Tibial nerve (tissue), 4 donors: ENCODE measurements at regions not wholly inside any gene's neighbourhood (a gene's known extent, or its start where the extent isn't known, plus 50 kb on each side); places are given as distances from the start of the nearest gene placed in this dataset.

Experiments
- DNase-seq, 2 donors: peaks; one replicate each; pipeline ENCODE4 v3.0.0-alpha.2; 2019; ENCODE audit warnings: low spot score in 2 of 2
- H3K27ac ChIP-seq, 4 donors: fragments of 200-600 bp; sonication (generic) in 3 of 4; one replicate each; pipeline ENCODE4 v1.5.1; 2017 to 2019; ENCODE audit warnings: mild to moderate bottlenecking in 1 of 4
- H3K27me3 ChIP-seq, 2 donors: fragments of 200-600 bp; sonication (generic) in 1 of 2; one replicate each; pipeline versions ENCODE4 v1.5.1 to v1.6.0; 2017 to 2019
- H3K36me3 ChIP-seq, 3 donors: fragments of 200-600 bp; sonication (generic); one replicate each; pipeline ENCODE4 v1.5.1; 2018 to 2019
- H3K4me1 ChIP-seq, 4 donors: fragments of 200-600 bp; sonication (generic) in 3 of 4; one replicate each; pipeline ENCODE4 v1.5.1; 2017 to 2019
- H3K4me3 ChIP-seq, 4 donors: fragments of 200-600 bp; sonication (generic) in 3 of 4; one replicate each; pipeline ENCODE4 v1.5.1; 2017 to 2019; ENCODE audit warnings: mild to moderate bottlenecking in 1 of 4, moderate library complexity in 1 of 4
- H3K9me3 ChIP-seq, 4 donors: fragments of 200-600 bp; sonication (generic) in 3 of 4; one replicate each; pipeline ENCODE4 v1.5.1; 2017 to 2019
- EP300 ChIP-seq, 2 donors: sonication (generic); formaldehyde crosslinking; IDR thresholded peaks; one replicate each; pipeline ENCODE4 v1.6.1; 2017; ENCODE audit warnings: antibody characterized with exemption in 2 of 2, mild to moderate bottlenecking in 1 of 2
- POLR2A ChIP-seq, 2 donors: fragments of 450-650 bp; IDR thresholded peaks; one replicate each; pipeline ENCODE4 v1.6.1; 2017; ENCODE audit warnings: antibody characterized with exemption in 2 of 2, mild to moderate bottlenecking in 2 of 2, moderate library complexity in 2 of 2
- WGBS, 2 donors: methylation state at CpG; one replicate each; pipeline ENCODE4 v1.1.5; 2018; 5-methylcytosine and 5-hydroxymethylcytosine counted together
- TF ChIP-seq, protein P1 (sequence below), 5 experiments: fragments of 200-600 bp in 3 of 5; fragments of 450-650 bp in 2 of 5; sonication (generic) in 3 of 5; IDR thresholded peaks; one replicate each; pipeline ENCODE4 v1.5.1; 2016 to 2019; ENCODE audit warnings: antibody characterized with exemption in 5 of 5, mild to moderate bottlenecking in 3 of 5, moderate library complexity in 2 of 5

DNA sequence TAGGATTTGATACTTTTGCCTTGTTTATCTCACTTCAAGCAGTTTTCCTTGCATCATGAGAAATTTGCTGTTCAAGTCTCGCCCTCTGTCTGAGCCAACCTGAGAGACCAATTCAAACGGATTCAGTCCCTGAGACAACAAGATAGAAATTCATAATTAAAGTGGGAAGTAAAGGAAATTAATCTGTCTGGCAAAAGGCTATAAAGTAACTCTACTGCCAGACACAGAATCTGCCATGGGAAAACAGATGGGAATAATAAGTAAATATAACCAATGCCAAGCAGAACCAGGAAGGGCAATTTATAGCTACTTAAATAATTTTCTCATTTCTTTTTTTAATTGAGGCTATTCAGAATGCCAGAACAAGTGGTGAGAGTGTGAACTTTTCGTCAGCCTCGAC, 239.6 kb downstream of the TFAP2C start:
- no peak for TF ChIP-seq POLR2A (IDR thresholded peaks at IDR 0.05)
- TF ChIP-seq EP300 (IDR thresholded peaks at IDR 0.05) = no peak
- TF ChIP-seq, protein P1, sequence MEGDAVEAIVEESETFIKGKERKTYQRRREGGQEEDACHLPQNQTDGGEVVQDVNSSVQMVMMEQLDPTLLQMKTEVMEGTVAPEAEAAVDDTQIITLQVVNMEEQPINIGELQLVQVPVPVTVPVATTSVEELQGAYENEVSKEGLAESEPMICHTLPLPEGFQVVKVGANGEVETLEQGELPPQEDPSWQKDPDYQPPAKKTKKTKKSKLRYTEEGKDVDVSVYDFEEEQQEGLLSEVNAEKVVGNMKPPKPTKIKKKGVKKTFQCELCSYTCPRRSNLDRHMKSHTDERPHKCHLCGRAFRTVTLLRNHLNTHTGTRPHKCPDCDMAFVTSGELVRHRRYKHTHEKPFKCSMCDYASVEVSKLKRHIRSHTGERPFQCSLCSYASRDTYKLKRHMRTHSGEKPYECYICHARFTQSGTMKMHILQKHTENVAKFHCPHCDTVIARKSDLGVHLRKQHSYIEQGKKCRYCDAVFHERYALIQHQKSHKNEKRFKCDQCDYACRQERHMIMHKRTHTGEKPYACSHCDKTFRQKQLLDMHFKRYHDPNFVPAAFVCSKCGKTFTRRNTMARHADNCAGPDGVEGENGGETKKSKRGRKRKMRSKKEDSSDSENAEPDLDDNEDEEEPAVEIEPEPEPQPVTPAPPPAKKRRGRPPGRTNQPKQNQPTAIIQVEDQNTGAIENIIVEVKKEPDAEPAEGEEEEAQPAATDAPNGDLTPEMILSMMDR (IDR thresholded peaks at IDR 0.05) = no peak
- Histone ChIP-seq H3K36me3 (no peaks in the 10 kb centered on the region), H3K27ac (no peak overlapping the region), H3K4me1 (no peaks in the 10 kb centered on the region), H3K9me3 (peaks cover 0 to 21% (median 0%) of the 10 kb centered on the region in 4 donors), H3K27me3 (no peaks in the 10 kb centered on the region), H3K4me3 (no peak overlapping the region)
- 66 to 74% methylated on average over 4 of the region's 4 CpGs for WGBS, 2 donors
- DNase-seq = no peak

GRCh38 chr20:56870271-56870670, 241.2 kb downstream of the TFAP2C start:
- DNase-seq = no peak
- Histone ChIP-seq H3K27ac (no peak overlapping the region), H3K4me3 (no peak overlapping the region), H3K4me1 (no peaks in the 10 kb centered on the region), H3K36me3 (no peaks in the 10 kb centered on the region), H3K9me3 (peaks cover 0 to 26% (median 0%) of the 10 kb centered on the region in 4 donors), H3K27me3 (no peaks in the 10 kb centered on the region)
- WGBS, 2 donors = 93 to 94% methylated on average over 5 of the region's 5 CpGs
- TF ChIP-seq, protein P1 (IDR thresholded peaks at IDR 0.05) = no peak
- TF ChIP-seq POLR2A (IDR thresholded peaks at IDR 0.05) = no peak
- no peak for TF ChIP-seq EP300 (IDR thresholded peaks at IDR 0.05)

DNA sequence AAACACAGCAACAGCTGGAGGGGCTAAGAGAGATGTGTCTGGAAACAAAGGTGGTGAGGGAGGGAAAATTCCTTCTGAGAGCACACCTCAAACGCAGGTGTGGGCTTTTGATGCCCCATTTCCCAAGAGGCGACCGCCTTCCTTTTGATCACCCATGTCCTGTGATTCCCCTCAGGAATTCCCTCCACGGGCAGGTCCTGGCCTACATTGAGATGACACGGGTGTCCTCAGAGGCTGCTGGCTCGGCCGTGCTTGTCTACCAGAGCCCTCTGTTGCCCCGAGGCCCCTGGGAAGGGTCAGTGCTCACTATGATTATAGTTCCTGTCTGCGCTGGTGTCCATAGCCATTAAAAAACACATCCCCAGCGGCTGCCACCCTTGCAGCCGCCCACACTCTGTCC, 242.6 kb downstream of the TFAP2C start:
- WGBS, 2 donors = 39 to 44% methylated on average over 11 of the region's 11 CpGs
- Histone ChIP-seq H3K27ac (no peak overlapping the region), H3K4me3 (no peak overlapping the region), H3K9me3 (peaks cover 0 to 34% (median 0%) of the 10 kb centered on the region in 4 donors), H3K4me1 (no peaks in the 10 kb centered on the region), H3K27me3 (no peaks in the 10 kb centered on the region), H3K36me3 (no peaks in the 10 kb centered on the region)
- TF ChIP-seq, protein P1 (IDR thresholded peaks at IDR 0.05) = no peak
- TF ChIP-seq EP300 (IDR thresholded peaks at IDR 0.05) = no peak
- no peak for TF ChIP-seq POLR2A (IDR thresholded peaks at IDR 0.05)
- DNase-seq = no peak

DNA sequence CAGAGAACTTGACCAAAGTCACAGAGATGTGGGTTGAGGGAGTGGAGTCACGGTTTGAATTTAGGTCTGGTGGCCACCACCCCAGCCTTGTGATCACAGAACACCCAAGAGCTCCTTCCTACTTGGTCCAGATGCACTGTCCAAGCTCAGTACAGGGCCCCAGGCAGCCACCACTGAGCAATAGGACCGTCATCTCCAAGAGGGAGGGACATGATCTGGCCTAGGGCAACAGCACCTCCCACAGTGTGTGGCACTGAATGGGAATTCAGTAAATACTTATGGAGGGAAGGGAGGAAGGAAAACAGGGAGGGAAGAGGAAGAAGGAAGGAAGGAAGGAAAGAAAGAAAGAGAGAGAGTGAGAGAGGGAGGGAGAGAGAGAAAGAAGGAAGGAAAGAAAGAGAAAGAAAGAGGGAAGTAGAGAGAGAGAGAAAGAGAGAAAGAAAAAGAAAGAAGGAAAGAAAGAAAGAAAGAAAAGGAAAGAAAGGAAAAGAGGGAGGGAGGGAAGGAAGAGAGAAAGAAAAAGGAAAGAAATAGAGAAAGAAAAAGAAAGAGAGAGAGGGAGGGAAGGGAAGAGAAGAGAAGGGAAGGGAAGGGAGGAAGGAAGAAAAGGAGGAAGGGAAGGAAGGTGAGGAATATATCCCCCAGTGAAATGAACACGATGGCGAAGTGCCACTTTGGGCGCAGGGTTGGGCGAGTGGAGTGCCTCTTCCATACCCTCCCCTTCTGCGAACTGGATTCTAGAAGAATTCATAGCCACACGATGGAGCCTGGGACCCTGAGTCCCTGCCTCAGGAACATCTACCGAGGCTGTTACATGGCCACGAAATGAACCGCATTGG, 243.7 kb downstream of the TFAP2C start:
- WGBS, 2 donors = 80 to 84% methylated on average over 11 of the region's 11 CpGs
- no peaks in the 10 kb centered on the region for H3K36me3 ChIP-seq
- H3K4me3 ChIP-seq = no peak overlapping the region
- no peaks in the 10 kb centered on the region for H3K27me3 ChIP-seq
- DNase-seq = no peak
- TF ChIP-seq, protein P1 (IDR thresholded peaks at IDR 0.05) = no peak
- TF ChIP-seq POLR2A (IDR thresholded peaks at IDR 0.05) = no peak
- no peak for TF ChIP-seq EP300 (IDR thresholded peaks at IDR 0.05)
- no peak overlapping the region for H3K27ac ChIP-seq
- H3K9me3 ChIP-seq = peaks cover 0 to 29% (median 0%) of the 10 kb centered on the region in 4 donors
- no peaks in the 10 kb centered on the region for H3K4me1 ChIP-seq

GRCh38 chr20:56873836-56874235, 244.7 kb downstream of the TFAP2C start:
- WGBS, 2 donors = 89 to 93% methylated on average over 26 of the region's 26 CpGs

More at GRCh38 chr20:56873836-56874235, 244.7 kb downstream of the TFAP2C start:
- Histone ChIP-seq H3K9me3 (peaks cover 0 to 19% (median 0%) of the 10 kb centered on the region in 4 donors), H3K36me3 (no peaks in the 10 kb centered on the region), H3K4me1 (no peaks in the 10 kb centered on the region), H3K27ac (no peak overlapping the region), H3K4me3 (no peak overlapping the region), H3K27me3 (no peaks in the 10 kb centered on the region)
- no peak for TF ChIP-seq POLR2A (IDR thresholded peaks at IDR 0.05)
- TF ChIP-seq EP300 (IDR thresholded peaks at IDR 0.05) = no peak
- TF ChIP-seq, protein P1 (IDR thresholded peaks at IDR 0.05) = no peak
- no peak for DNase-seq
